GM19023 (cell line): ENCODE measurements at regions not wholly inside any gene's neighbourhood (a gene's known extent, or its start where the extent isn't known, plus 50 kb on each side); places are given as distances from the start of the nearest gene placed in this dataset.

Experiments used
- ATAC-seq: cut with Tn5 transposase; IDR thresholded peaks from one replicate; pipeline ENCODE4 v1.9.1; 2021; ENCODE audit warnings: mild to moderate bottlenecking, moderate library complexity; ENCODE audit not compliant: unreplicated experiment

GRCh38 chr9:118163751-118164150 lies 459.5 kb downstream of the TLR4 start:
- ATAC-seq, result no peak

GRCh38 chr9:118165451-118165850 lies 461.2 kb downstream of the TLR4 start:
- no peak for ATAC-seq

- ATAC-seq, result no peak
Measured at GRCh38 chr9:118170032-118170955, 466.1 kb downstream of the TLR4 start.

GRCh38 chr9:118177241-118177640 lies 473.0 kb downstream of the TLR4 start:
- ATAC-seq, result no peak

- ATAC-seq, result no peak
Measured at GRCh38 chr9:118183576-118183975, 479.4 kb downstream of the TLR4 start.

GRCh38 chr9:118187408-118187807 lies 483.2 kb downstream of the TLR4 start:
- ATAC-seq, result no peak

GRCh38 chr9:118189615-118190014 lies 485.4 kb downstream of the TLR4 start:
- no peak for ATAC-seq

- no peak for ATAC-seq
Measured at GRCh38 chr9:118192807-118193206, 488.6 kb downstream of the TLR4 start.

GRCh38 chr9:118209343-118209742 lies 505.1 kb downstream of the TLR4 start:
- ATAC-seq, result no peak

- no peak for ATAC-seq
Measured at GRCh38 chr9:118215549-118215948, 511.3 kb downstream of the TLR4 start.

GRCh38 chr9:118222375-118222774 lies 518.2 kb downstream of the TLR4 start:
- ATAC-seq, result no peak

- no peak for ATAC-seq
Measured at GRCh38 chr9:118223111-118223510, 518.9 kb downstream of the TLR4 start.

- no peak for ATAC-seq
Measured at GRCh38 chr9:118230329-118230728, 526.1 kb downstream of the TLR4 start.

- no peak for ATAC-seq
Measured at GRCh38 chr9:118236625-118237024, 532.4 kb downstream of the TLR4 start.

- no peak for ATAC-seq
Measured at GRCh38 chr9:118238139-118238538, 533.9 kb downstream of the TLR4 start.

GRCh38 chr9:118252027-118252426 lies 547.8 kb downstream of the TLR4 start:
- ATAC-seq, result no peak

- no peak for ATAC-seq
Measured at GRCh38 chr9:118262191-118262590, 558.0 kb downstream of the TLR4 start.

- ATAC-seq, result no peak
Measured at GRCh38 chr9:118263949-118264348, 559.7 kb downstream of the TLR4 start.

- ATAC-seq, result no peak
Measured at GRCh38 chr9:118268046-118268445, 563.8 kb downstream of the TLR4 start.

- no peak for ATAC-seq
Measured at GRCh38 chr9:118269623-118270022, 565.4 kb downstream of the TLR4 start.

- no peak for ATAC-seq
Measured at GRCh38 chr9:118271331-118271730, 567.1 kb downstream of the TLR4 start.

- ATAC-seq, result no peak
Measured at GRCh38 chr9:118271936-118272335, 567.7 kb downstream of the TLR4 start.

GRCh38 chr9:118273048-118273447 lies 568.8 kb downstream of the TLR4 start:
- no peak for ATAC-seq
